K562 (cell line): ENCODE measurements at regions not wholly inside any gene's neighbourhood (a gene's known extent, or its start where the extent isn't known, plus 50 kb on each side); places are given as distances from the start of the nearest gene placed in this dataset.

Experiments used
- CTCF ChIP-seq, 3 experiments: IDR thresholded peaks in 2 of 3; conservative IDR thresholded peaks in 1 of 3; 2 replicates each; pipeline ENCODE4 v1.5.1; 2011 to 2012; ENCODE audit warnings: low read length in 3 of 3, mild to moderate bottlenecking in 3 of 3, control low read depth in 2 of 3, improper control_type of control experiment in 1 of 3, inconsistent platforms in 1 of 3, low read depth in 1 of 3, mixed read lengths in 1 of 3, moderate library complexity in 1 of 3; ENCODE audit not compliant: insufficient read depth in 2 of 3
- EP300 ChIP-seq: IDR thresholded peaks from 2 replicates; pipeline ENCODE4 v1.6.1; 2012; ENCODE audit warnings: low read length, improper control_type of control experiment
- GATA2 ChIP-seq: sonication (generic); formaldehyde crosslinking; IDR thresholded peaks from 2 replicates; pipeline ENCODE4 v1.4.0; 2020; ENCODE audit warnings: mild to moderate bottlenecking, missing genetic modification reagents
- MED1 ChIP-seq: sonication (generic); formaldehyde crosslinking; IDR thresholded peaks from 2 replicates; pipeline ENCODE4 v1.8.1; 2023; ENCODE audit warnings: missing genetic modification reagents, borderline replicate concordance
- NFYB ChIP-seq: IDR thresholded peaks from 2 replicates; pipeline ENCODE4 v1.6.1; 2011; ENCODE audit warnings: mild to moderate bottlenecking, moderate library complexity; ENCODE audit not compliant: insufficient read length; ENCODE audit errors: extremely low read depth
- POLR2A ChIP-seq: fragments of 450-650 bp; conservative IDR thresholded peaks from 2 replicates; pipeline ENCODE4 v1.6.1; 2016
- SMAD2 ChIP-seq: fragments of 150-350 bp; IDR thresholded peaks from 2 replicates; pipeline ENCODE4 v1.6.1; 2014; ENCODE audit warnings: low read depth, mild to moderate bottlenecking, low read length
- USF2 ChIP-seq: sonication (generic); formaldehyde crosslinking; IDR thresholded peaks from 2 replicates; pipeline ENCODE4 v1.5.0; 2020; ENCODE audit warnings: missing genetic modification reagents
- YY1 ChIP-seq, 3 experiments: IDR thresholded peaks; 2 replicates each; pipeline ENCODE4 v1.6.1; 2011; ENCODE audit warnings: low read length in 2 of 3, mild to moderate bottlenecking in 2 of 3, moderate library complexity in 2 of 3, borderline replicate concordance in 1 of 3, control low read depth in 1 of 3, low read depth in 1 of 3; ENCODE audit not compliant: insufficient read depth in 3 of 3, insufficient replicate concordance in 2 of 3, control insufficient read depth in 1 of 3, insufficient read length in 1 of 3; ENCODE audit errors: extremely low read depth in 1 of 3
- ZBTB11 ChIP-seq, 3 experiments: fragments of 200-800 bp in 1 of 3; fragments of 250-450 bp in 1 of 3; fragments of 450-650 bp in 1 of 3; sonication (Bioruptor Pico) in 1 of 3; sonication (Bioruptor generic) in 1 of 3; formaldehyde crosslinking in 1 of 3; IDR thresholded peaks; 2 replicates each; pipeline versions ENCODE4 v1.6.1 to v1.8.0; 2016 to 2022; ENCODE audit warnings: mild to moderate bottlenecking in 2 of 3, missing genetic modification characterization in 2 of 3, missing compliant biosample characterization in 1 of 3, moderate library complexity in 1 of 3
- ZC3H11A ChIP-seq: IDR thresholded peaks from 2 replicates; pipeline ENCODE4 v1.6.1; 2012; ENCODE audit warnings: low read depth, low read length, improper control_type of control experiment
- ZNF124 ChIP-seq: sonication (generic); formaldehyde crosslinking; IDR thresholded peaks from 2 replicates; pipeline ENCODE4 v1.8.1; 2022; ENCODE audit warnings: missing genetic modification reagents
- TF ChIP-seq, protein P1 (sequence below): sonication (generic); formaldehyde crosslinking; IDR thresholded peaks from 2 replicates; pipeline ENCODE4 v1.8.1; 2023; ENCODE audit warnings: mild to moderate bottlenecking, missing genetic modification reagents

DNA sequence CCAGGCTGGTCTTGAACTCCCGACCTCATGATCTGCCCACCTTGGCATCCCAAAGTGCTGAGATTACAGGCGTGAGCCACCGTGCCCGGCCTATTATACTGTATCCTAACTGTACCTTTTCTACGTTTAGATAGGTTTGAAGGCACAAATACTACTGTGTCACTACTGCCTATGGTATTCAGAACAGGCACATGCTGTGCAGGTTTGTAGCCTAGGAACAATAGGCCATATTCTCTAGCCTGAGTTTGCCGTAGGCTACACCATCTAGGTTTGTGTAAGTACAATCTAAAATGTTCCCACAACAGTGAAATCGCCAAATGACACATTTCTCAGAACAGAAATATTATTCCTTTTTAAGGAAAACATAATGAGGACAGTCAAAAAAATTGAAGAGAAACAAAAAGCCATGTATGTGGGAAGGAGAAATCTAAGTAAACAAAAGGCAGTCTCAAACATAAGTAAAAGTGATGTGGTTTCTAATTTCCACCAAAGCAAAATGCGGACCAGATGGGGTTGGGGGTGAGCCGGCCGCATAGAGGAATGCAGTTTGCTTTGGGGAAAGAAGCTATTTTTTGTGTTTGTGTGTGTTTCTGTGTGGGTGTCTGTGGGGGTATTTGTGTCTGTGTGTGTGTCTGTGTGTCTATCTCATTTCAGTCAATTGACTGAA lies 192.6 kb upstream of the SALL4 start:
- TF ChIP-seq ZC3H11A (no peak), GATA2 (no peak), ZNF124 (CRISPR knock-in tag) (no peak), YY1 (IDR thresholded peaks at IDR 0.05; ENCODE audit: borderline replicate concordance in 1 of 3, control insufficient read depth in 1 of 3, extremely low read depth in 1 of 3, insufficient read depth in 3 of 3, insufficient read length in 1 of 3, insufficient replicate concordance in 2 of 3, low read depth in 1 of 3, low read length in 2 of 3) (no peak), CTCF (IDR thresholded peaks at IDR 0.05 in 2 of 3, conservative IDR thresholded peaks at IDR 0.05 in 1 of 3; ENCODE audit: insufficient read depth in 2 of 3, low read depth in 1 of 3, low read length in 3 of 3) (no peak), USF2 (CRISPR knock-in tag) (no peak), SMAD2 (no peak), ZBTB11 (CRISPR knock-in tag; IDR thresholded peaks at IDR 0.05) (no peak), MED1 (CRISPR knock-in tag) (no peak), NFYB (no peak), EP300 (no peak), POLR2A (no peak)
- TF ChIP-seq, protein P1, sequence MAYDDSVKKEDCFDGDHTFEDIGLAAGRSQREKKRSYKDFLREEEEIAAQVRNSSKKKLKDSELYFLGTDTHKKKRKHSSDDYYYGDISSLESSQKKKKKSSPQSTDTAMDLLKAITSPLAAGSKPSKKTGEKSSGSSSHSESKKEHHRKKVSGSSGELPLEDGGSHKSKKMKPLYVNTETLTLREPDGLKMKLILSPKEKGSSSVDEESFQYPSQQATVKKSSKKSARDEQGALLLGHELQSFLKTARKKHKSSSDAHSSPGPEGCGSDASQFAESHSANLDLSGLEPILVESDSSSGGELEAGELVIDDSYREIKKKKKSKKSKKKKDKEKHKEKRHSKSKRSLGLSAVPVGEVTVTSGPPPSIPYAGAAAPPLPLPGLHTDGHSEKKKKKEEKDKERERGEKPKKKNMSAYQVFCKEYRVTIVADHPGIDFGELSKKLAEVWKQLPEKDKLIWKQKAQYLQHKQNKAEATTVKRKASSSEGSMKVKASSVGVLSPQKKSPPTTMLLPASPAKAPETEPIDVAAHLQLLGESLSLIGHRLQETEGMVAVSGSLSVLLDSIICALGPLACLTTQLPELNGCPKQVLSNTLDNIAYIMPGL (CRISPR knock-in tag), result no peak
